DMS79 (cell line): ENCODE measurements at regions not wholly inside any gene's neighbourhood (a gene's known extent, or its start where the extent isn't known, plus 50 kb on each side); places are given as distances from the start of the nearest gene placed in this dataset.
"Not testable (repeated sequence)": the region's sequence is repeated elsewhere in the genome, so short reads cannot be mapped to it uniquely, and the experiment has no call there.

Experiments used
- DNase-seq: peaks from one replicate; lab custom pipeline; 2025; lab: John Stamatoyannopoulos, UW

DNA sequence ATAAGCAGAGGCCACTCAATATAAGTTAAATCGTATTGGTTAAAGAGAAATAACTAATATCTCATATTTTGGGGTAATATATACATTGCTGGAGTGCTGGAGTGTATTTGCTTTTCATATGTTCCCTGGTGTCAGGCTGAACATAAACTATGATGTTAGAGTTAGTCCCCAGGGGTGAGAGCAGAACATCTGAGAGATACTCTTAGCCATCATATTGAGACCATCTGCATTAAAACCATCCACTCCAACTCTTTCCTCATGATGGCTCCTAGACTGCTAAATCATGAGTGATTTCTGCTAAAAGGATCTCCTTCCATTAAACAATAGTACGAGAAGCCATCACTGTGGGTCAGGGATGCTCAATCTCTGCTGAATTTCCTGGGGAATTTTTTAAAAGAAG lies 436.2 kb downstream of the DTWD2 start:
- DNase-seq = no peak

DNA sequence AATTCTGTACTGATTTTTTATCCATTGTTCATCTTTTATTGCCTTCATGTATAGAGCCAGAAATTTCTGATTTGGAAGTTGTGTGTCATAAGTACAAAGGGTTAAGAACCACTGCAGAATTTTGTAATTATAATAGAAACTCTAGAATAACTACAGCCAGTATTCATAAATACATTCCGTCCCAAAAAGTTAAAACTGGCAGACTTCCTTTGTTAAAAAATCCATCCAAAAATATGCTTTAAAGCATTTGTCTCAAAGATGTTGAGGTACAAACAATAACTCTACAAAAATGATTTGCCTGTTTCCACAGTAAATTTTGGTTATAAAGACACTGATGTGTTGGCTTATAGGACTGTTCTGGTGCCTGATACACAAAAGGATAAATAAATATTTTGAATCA lies 436.6 kb downstream of the DTWD2 start:
- no peak for DNase-seq

DNA sequence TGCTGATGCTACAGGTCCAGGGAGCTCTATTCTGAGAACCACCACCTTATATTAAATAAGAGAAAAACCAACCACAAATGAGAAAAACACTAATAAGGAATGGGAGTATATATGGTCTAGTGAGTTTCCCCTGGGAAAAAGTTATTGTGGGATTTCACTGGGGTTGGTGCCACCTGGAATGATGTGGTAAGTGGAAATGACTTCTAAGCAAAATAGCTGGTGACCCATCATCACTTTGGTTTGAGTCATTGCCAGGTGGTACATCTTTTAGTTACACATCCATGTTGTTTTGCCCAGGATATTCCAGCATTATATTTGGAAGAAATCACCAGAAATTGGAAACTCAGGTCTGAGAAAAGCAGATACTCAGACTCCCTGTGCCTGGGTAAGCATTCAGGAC lies 437.3 kb downstream of the DTWD2 start:
- no peak for DNase-seq

DNA sequence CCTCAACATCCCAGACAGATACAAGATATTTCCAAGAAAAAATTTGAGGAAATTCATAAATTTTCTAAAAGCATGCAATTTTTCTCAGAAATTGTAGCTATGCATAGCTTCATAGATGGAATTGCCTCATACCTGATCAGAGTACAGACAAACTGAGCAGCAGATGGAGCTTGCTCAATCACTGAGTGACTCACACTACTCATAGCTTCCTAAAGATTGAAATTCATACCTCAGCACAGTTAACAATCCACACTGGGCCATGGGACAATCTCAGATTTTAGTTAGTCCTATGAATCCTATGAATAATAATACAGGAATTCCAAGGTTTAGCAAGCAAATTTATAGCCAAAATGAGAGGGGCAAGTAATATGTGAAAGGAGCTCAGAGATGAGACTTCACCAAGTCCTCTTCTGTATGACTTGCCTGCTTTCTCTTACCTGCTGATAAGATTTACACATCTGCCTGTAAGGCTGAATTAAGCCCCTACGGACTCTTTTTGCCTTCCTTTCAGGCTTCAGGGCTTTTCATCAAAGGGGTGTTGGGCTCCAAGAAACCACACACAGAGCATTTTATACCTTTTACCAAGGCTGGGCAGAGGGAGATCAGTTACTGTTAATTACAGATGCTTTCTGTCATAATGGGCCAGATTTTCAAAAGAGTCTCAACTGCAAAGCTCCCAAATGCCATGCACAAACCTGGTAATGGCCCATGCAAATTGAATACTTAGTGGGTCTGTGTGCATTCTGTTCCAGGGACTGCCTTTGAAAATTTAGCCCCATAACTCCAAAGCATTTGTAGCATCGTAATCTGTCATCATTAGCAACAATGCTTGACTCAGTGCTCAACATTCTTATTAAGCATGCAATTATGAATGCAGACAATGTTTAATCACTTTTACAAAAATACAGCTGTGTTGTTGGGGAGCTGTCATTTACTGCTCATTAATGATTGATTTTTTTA lies 439.3 kb downstream of the DTWD2 start:
- DNase-seq = peak; percentile 31

DNA sequence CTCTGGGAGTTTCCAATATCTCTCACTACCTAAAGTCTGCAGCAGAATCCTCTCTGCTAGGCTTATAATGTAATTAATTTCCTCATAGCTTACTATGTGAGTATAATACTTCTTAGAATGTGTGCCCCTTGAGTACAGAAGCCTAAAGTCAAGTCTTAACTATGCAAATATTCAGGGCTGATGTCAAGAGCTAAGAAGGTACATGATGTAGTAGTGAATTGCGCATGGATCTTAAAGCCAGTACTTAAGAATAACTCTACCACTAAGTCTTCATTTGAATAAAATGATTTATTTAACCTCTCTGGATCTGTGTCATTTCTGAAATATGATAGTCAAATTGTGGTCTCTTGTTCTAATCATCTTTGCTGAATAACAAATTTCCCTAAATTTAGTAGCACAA lies 442.9 kb downstream of the DTWD2 start:
- no peak for DNase-seq

DNA sequence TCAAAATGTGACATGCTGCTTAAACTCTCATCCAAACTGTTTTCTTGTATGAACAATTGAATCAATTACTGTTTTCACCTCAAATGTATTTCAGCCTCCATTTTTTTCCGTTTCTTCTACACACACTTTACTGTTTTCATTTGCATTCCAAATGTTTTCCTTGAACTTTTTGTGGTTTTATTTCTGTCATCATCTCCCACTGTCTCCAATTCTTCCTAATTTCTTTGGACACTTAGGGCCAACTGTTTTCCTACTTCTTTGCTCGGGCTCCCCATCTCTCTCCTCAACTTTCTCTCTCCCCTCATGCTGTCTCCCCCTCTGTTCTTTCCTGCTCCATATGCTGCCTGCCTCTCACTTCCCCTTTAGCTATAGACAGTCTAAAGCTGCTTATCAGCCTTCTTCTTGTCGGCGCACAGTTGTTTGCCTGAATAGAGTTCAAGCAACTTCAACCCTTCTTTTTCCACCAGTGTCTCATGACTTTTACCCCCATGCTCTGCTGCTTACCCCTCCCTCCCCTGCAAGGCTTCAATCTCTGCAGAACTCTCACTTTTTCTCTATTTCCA lies 443.4 kb downstream of the DTWD2 start:
- DNase-seq = no peak

DNA sequence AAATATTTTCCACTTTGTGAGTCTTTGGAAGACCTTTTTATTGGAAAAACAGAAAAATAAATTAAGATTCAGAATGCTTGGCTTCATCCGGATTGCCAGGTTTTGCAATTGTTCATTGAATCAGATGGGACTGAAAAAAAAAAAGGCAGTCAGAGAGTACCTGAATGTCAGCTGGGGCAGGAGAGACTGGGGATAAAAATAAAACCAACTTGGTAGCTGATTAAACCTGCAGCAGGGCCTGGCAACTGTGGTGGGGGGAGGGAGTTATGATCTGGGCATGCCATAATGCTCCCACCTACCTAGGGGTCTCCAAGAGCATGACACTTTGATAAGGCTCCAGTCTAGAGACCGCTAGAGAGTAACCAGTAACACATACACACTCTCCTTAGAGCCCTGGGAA lies 454.4 kb downstream of the DTWD2 start:
- DNase-seq = no peak

DNA sequence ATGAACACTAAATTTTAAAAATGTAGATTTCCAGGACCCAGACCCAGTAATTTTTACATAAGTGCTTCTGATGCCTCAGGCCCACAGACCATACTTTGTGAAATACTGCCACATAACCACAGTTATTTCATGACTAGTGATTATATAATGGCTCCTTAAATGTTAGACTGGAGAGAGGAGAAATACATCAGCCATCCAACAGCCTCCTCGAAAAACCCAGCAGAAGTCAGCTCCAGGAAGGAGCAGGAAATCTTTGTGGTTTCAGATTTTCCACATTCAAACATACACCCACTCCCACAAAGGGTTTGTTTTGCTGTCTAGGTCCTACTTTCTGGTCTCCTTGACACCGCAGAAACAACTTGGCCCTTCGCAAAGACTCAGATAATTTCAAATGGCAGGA lies 455.2 kb downstream of the DTWD2 start:
- no peak for DNase-seq

DNA sequence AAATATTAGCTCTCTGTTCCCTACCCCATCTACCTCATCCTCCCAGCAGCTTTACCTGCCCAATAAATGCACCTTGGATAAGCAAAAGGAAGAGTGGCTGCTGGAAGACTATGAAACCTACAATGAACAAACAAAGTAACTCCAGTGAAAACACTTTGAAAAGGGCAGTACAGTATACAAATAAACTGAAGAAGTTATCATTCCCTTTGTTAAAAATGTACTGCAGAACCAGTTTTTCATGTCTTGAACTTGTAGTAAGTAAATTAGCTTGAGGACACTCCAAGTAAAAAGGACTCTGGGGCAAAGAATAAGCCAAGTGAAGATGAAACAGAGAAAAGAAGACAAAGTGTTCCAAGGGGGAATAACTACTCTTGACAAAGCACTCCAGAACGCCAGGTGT lies 457.1 kb downstream of the DTWD2 start:
- DNase-seq = peak; percentile 61

DNA sequence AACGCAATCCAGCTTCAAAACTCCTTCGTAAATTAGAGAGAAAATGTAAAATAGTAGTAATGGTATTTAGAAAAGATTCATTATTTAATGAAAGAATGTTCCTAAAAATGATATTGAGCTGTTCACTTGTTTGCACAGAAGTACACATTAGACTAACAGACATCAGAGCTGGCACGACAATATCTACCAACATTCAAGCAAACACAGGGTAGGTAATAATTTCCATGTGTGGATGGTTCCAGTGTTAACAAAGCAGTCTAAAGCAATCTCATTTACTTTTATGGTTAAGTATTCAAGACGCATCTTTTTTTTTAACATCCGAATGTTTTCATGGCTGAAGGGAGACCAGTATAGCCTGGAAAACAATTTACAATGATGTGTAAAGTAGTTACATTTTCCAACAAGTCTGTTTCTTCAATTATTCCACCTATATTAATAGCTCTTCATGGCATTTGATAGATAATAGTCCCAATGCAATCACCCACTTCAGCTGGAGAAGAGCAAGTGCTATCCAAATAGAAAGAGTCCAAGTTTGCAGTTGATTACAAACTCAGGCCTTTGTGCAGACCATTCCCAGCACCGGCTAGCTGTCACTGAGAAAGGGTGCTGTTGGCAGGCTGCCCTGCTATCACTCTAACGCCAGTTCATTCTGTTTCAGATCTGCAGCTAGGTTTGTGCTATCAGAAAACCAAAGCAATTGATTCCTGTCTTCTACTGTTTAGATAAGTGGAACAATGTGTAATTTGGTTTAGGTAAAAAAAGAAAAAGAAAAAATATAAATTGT lies 458.8 kb downstream of the DTWD2 start:
- no peak for DNase-seq

DNA sequence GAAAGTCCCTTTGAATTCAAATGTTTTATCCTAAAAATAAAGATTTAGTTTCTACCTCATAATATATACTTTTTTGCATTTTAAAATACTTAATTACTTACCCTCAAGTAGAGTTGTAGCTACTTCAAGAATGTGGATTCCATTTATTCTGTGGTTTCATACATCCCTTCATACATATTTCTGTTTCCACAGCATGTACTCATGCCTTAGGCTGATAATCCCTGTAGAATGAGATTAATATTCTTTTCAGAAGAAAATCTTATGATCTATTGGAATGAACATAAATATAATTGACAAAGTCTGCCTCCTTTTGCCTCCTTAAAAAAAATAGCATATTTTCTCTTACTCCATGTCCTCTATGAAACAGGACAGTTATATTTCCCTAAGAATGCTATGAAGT lies 465.7 kb downstream of the DTWD2 start:
- DNase-seq = no peak

DNA sequence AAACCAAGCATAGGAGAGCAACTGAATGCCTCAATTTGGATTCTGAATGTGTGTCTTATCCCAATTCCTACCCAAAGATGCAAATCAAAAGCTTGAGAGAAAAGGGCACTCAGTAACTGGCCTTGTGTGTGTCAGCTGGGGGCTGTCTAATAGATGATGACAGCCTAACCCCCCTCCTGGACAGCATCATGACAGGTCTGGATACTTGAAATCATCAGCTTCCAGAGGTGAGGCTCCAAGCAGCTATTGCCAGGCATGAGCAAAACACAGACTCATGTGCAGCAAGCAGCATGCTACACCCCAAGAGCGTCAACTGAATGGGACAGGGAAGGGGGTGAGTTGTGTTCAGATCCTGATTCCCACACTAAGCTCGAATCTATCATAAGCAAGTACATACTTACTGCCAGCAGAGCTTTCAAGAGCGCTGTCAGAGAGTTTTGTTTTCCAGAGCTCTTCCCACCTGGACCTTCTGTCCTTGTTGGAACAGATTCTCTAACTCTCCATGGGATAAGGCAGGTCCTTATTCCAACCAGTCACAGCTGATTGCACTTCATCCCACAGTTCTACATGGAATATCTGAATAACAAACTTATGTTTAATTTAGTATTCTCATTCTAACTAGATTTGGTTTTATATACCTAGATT lies 467.5 kb downstream of the DTWD2 start:
- no peak for DNase-seq

DNA sequence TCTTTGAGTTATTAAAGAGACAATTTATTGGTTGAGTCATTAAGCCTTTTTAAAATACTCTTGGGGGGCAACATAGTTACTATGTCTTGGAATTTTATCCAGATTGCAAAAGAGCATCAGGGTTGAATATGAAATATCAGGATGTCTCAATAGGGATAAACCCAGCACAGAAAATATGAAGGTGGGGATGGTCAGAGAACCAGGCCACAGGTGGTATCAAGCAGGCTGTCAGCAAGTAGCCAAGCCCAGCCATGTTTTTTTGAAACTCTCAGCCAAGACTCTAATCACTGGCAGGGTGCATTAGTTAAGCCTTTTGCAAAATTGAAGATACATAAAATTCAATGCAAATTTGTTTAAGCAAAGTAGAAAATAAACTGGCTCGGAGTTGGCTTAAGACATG lies 468.9 kb downstream of the DTWD2 start:
- DNase-seq = no peak

DNA sequence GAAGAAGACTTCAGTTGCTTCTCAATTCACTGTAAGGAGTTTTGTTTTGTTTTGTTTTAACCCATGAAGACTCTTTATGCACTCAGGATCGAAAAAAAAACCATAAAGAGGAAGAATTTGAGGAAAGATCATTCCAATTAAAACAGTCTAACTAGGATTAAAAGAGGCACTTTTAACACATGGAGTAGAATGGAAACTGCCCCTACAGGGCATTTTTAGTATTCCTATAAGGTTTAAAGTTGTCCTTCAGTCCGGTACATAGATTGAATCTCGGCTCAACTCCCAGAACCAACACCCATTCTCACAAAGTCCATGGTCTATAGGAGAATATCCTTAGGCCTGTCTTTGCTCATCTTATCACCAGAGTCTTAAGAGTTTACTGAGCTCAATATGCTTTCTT lies 469.6 kb downstream of the DTWD2 start:
- no peak for DNase-seq

DNA sequence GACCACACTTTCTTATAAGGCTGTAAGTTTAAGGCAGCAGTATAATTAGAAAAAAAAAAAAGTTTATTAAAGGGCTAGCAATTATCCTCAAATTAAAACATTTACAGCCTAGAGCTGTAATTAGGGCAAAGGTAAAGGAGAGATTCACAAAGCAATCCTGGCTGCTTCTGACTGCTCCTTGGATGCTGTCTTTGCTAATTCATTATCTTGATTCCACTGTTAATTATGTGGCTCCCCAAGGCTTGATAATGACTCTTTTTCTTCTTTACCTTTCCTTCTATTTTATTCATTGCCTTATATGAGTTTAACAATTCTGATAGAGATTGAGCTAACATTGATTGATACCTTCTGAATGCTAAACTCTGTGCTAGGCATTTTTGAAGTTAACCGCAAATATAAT lies 476.5 kb downstream of the DTWD2 start:
- DNase-seq = no peak

DNA sequence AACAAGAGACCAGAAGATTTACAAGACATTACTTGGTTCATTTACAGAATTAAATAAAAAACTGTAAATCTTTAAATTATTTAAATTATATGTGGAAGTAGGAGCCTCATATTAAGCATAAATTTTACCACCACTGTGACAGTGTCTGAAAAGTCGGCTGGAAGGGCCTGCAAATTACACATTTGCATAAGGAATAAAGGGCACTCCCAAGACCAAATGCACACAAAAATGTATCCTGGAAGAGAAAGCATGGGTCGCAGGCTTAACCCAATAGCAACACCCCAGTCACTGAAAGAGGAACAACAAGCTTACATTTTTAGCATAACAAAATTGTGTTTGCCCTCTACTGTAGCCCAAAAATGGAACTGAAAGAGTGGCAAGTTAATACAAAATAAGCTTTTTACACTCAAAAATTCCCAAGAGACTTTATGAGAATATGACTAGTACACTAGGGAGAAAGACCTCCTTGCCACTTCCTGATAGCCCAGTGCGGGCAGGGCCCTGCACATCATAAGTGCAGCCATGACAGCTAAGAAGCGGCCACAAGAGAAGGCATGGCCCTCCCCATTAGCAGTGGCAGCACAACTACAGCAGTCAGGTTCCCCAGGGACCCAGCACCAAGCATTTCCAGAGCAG lies 482.0 kb downstream of the DTWD2 start:
- DNase-seq = no peak

DNA sequence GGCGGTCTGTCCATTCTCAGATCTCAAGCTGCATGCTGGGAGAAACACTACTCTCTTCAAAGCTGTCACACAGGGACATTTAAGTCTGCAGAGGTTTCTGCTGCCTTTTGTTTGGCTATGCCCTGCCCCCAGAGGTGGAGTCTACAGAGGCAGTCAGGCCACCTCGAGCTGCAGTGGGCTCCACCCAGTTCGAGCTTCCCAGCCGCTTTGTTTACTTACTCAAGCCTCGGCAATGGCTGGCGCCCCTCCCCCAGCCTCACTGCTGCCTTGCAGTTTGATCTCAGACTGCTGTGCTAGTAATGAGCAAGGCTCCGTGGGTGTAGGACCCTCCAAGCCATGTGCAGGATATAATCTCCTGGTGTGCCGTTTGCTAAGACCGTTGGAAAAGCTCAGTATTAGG lies 486.1 kb downstream of the DTWD2 start:
- not testable (repeated sequence) for DNase-seq

DNA sequence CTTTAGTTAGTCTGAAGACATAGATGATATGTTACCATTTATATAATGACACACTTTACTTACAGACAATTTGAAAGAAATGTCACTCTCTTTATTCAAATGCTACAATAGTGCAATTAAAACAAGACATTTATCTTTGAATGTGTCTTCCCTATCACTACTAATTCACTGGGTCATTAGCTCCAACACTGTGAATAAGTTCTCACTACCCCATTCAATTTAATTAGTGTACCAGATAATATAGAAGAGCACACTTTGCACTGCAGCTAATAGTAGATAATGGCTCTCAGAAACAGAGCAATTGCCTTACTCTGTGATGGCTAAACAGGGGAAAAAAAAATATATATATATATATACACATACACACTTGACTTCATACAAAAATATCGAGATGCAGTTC lies 497.0 kb downstream of the DTWD2 start:
- DNase-seq = no peak

DNA sequence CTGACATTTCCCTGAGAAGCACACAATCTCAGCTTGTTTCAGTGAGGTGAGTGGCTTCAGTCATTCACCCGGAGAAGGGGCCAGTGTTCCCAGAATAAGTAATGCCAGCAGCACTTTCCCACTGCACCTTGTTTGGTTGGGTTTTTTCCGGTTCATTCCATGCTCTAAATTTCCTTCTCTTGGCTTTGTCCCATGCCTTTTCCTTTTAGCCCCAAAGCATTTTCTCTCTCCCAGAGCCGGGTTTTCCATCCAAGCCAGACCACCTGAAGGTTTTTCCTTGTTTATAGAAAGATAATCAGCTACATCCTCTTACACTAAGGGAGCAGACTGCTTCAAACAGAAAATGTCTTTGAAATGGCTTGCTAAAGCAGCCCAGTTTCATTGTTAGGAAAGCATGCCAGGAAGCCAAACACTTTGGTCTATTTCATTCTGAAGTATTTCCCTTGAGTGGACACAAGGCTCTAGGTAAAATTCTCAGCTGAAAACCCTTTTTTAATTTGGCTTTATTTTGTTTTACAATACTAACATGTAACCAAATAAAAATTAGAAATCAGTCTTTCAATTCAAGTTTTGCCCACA lies 501.6 kb downstream of the DTWD2 start:
- peak; percentile 70 for DNase-seq

DNA sequence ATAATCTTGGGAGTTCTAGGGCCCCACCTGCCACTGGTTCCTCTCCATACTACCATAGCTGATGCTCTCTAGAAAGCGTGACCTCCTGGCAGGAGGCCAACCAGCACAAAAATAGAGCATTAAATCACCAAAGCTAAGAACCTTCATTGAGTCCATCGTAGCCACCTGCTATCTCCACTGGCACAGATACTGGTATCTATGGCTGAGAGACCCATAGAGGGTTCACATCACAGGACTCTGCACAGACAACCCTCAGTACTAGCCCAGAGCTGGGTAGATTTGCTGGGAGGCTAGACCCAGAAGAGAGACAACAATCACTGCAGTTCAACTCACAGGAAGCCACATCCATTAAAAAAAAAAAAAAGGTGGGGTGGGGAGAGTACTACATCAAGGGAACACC lies 509.1 kb downstream of the DTWD2 start:
- DNase-seq = no peak

DNA sequence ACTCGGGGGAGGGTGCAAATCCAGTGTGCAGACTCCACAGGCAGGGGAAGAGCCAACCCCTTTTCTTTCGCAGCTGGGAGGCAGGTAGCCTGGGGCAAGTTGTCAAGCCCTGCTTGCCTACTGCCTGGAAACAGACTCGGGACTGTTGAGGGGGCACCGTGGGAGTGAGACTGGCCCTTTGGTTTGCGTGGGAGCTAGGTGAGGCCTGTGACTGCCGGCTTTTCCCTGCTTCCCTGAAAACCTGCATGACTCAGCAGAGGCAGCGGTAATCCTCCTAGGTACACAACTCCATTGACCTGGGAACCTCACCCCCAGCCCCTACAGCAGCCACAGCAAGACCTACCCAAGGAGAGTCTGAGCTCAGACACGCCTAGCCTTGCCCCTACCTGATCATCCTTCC lies 509.5 kb downstream of the DTWD2 start:
- DNase-seq = no peak

DNA sequence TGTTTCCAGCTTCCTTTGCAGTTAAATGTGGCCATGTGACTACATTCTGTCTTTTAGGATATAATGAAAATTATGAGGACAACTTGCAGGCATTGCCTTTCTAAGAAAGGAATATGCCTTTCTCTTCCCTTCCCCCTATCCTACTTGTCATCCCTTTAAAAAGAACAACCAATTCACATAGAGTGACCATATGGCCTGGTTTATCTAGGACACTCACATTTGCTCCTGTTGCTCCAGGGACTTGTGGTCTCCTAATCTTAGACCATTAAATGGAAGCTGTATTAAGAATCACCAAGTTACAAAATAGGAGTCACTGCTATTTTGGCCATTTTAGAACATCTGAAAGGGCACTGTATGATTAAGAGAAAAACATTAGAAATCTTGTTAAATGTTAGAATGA lies 520.3 kb downstream of the DTWD2 start:
- no peak for DNase-seq
